GM21737 (cell line): ENCODE measurements at regions not wholly inside any gene's neighbourhood (a gene's known extent, or its start where the extent isn't known, plus 50 kb on each side); places are given as distances from the start of the nearest gene placed in this dataset.

Experiments
- ATAC-seq: cut with Tn5 transposase; IDR thresholded peaks from one replicate; pipeline ENCODE4 v1.9.1; 2021; ENCODE audit warnings: mild to moderate bottlenecking, moderate library complexity; ENCODE audit not compliant: unreplicated experiment

DNA sequence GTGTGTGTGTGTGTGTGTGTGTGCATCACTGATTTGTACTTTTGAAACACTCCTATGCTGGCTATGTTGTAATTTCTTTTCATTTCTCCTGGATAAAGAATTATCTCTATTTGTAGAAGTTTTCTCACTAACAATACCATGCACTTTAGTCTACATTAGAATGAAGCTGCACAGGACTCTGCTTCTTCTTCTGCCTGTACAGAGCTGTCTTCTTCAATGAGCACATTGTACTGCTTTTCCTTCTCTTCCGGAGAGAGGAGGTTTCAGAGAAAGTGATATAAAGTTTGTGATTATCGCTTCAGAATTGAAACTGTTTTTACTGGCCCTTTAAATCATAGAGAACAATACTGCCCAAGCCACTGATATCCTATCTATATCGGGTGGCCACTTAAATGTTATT lies 677.0 kb downstream of the NR2F1-AS1 start:
- ATAC-seq = no peak

DNA sequence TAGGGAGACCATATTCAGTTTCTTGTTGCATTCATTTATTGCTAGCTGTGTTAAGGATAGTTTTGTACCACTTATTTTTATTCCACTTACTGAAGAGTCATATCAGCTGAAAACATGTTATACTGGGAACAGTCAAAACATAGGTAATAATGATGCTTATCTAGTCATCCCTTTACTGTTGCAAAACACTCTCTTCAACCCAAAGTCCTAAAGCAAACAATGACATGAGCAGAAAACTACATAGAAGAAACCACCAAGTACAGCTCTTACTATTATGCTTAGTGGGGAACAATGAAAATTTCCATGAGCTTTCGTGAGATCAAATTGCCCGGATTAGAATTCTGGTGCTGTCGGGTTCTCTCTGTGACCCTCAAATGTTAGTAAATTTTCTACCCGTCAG lies 681.4 kb downstream of the NR2F1-AS1 start:
- no peak for ATAC-seq

DNA sequence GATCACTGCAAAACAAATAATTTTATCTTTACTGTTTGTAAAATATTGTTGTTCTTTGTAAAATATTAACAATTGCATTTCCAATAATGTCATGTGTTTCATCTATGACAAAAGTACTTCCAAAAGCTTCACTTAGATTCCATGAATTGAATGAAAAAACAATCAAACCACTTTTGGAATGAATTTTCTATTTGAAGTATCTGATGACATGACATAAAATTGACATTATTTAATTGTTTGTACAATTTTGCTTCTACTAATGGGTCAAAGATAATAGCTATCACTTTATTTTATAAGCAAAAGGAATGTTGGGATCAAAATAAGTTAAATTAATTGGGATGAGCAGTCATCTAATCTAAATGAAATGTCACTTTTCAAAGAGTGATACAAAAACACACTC lies 684.3 kb downstream of the NR2F1-AS1 start:
- ATAC-seq = no peak

DNA sequence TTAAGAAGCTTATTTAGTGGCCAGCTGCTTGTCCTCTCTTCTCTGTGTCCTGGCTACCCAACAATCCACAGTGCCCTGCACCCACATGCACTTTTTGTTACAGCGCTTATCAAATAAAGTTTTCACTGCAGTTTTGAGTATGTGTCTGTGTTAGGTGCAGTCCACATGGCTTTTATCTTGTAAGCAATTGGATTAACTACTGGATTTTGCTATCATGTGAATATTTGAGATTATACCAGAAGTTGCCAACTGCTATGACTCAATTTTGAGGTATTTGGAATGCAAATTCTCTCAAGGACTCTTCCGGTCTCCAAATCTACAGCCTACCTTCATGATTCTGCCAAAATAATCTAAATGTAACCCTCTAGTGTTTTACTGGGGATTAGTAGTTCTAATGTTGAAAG lies 690.2 kb downstream of the NR2F1-AS1 start:
- no peak for ATAC-seq

DNA sequence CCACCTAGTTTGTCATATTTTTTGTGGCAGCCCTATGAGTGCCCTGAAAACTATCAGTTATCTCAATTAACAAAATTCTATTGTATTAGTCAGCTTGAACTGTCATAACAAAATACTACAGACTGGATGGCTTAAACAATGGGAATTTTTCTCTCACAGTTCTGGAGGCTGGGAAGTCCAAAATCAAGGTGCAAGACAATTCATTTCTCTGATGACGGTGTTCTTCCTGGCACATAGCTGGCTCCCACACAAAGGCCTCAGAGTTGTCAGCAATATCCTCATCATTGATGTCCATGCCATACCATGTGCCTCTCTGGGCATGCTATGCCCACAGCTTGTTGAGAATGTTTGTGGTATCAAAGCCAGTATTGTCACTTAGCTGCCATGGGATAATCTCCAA lies 691.9 kb downstream of the NR2F1-AS1 start:
- ATAC-seq = no peak

DNA sequence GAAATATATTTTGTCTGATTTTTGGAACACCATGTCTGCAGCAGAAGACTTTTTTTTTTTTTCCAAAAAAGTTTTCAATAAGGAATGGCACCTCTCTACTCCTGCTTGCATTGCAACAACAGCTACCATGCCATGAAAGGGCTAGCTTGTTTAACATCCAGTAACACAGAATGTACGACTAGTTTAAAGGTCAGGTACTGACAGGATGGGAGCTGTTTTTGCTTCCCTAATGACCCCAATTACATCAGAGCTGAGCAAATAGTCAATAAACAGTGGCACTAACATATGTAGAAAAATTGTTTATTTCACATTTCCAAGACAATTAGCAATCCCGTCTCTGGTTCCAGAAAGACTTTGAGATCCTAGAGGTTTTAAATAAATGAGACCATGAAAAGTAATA lies 693.8 kb downstream of the NR2F1-AS1 start:
- no peak for ATAC-seq

DNA sequence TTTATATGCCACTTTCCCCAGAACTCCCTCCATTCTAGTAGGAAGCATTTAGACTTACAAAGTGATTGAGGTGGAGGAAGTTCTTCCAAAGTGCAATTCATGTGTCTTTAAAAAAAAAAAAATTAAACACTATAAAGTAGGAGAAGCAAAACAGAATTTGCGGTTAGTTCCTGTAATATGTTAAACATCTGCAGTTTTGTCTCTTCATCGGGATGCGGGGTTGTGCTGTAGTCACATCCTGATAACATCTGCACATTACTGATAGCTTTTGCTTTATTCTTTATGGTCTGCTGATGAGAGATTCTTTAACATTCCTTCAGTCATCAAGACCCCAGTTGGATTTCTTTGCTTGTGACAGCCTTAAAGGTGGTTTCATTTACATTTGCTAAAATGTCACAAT lies 694.3 kb downstream of the NR2F1-AS1 start:
- no peak for ATAC-seq

DNA sequence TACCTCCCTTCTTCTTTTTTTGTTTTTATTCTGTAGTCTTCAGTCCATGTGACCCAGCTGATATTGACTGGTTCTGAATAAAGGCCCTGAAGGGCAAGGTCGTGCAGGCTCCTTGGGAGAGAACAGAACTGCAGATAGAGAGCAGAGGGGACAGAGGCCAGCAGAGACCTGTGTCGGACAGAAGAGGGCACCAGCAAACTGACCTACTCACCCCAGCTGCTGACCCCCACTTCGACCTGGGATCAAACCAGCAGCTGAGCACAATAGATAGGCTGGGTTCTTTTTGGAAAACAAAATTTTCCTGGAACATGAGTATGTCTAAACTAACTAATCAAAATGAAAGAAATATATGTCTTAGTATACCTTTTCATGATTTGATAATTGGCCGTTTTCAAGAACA lies 695.1 kb downstream of the NR2F1-AS1 start:
- no peak for ATAC-seq

DNA sequence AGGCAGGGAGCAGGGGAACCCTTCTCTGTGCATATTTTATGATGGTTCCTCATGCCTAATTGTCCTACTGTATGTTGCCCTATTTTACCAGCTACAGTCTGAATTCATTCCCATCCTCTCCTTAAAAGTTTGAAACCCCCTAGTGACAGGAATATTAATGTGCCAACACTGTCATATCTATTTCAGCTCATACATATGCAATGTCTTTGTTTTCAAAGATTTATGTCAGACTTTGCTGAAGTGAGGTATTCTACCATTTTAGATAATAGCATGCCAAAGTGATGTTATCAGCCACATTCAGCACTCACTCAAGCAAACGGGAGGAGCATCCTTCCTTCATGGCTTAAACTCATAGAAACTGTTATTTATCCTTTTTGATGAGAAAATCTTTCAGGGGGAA lies 696.5 kb downstream of the NR2F1-AS1 start:
- ATAC-seq = no peak

DNA sequence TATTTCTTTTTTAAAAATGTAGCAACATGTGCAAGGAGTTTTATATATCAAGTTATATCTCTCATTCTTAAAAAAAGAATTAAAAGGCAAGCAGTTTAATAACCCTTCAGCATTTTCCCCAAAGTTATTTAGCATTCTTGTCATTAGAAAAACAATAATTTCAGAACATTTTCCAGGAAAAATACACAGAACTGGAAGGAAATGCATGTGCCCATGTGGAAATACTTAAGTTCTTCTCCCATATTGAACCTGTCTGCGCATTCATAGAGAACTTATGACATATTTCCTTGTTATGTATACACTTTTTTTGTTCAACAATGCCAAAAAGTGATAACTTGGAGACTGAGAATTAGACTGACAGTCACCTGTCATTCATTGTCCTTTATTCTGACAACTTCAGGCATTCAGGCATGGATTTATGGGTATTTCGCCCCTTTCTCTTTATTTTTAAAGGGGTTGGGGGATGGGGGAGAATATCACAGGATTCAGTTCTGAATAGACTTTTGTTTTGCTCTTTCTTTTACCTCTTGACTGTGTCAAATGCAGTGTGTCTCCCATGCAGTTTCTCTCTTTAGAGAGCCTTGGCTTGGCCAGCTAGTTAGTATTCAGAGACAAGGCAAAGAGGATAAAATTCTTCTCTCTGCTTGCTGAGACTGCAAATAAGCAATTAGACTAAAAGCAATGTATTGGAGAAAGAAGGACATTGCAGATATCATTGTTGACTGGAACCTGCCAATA lies 701.0 kb downstream of the NR2F1-AS1 start:
- no peak for ATAC-seq

DNA sequence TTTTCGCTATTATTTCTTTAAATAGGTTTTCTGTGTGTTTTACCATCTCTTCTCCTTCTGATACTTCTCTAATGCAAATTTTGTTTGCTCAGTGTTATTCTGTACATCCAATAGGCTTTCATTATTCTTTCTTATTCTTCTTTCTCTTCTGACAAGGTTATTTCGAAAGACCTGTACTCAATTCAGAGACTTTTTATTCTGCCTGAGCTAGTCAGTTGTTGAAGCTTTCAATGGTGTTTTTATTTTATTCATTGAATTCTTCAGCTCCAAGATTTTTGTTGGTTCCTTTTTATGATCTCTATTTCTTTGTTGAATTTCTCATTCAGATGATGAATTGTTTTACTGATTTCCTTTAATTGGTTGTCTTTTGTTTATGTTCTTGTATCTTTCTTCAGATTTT lies 706.2 kb downstream of the NR2F1-AS1 start:
- ATAC-seq = no peak

DNA sequence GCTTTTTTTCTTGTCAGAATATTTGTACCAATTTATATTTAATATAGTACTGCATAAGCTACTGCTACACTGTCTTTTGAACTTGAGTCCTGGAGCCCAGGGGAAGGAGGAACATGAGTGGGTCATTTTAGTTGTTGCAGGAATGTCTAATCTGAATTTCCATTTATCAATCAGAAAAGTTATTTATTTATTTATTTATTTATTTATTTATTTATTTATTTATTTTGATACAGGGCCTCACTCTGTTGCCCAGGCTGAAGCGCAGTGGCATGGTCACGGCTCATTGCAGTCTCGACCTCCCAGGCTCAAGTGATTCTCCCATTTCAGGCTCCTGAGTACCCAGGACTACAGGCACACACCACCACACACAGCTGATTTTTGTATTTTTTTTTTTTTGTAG lies 712.6 kb downstream of the NR2F1-AS1 start:
- no peak for ATAC-seq

DNA sequence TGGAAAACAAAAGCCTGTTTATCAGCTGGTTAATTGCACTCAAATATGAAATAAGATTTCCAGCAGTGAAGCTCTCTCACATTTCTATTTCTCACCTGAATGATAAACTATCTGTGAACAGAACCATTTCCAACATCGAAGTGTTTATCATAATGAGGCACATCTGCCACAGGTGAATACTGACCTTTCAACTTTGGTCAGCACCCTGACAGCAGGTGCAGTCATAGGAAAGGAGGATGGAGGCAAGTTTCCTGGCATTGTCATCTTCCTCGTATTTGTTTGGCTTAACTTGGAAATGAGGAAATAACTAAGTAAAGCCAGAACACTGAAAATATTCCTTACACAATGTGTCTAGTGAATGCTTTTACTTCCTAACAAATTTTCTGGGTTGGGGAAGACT lies 716.4 kb downstream of the NR2F1-AS1 start:
- ATAC-seq = no peak

DNA sequence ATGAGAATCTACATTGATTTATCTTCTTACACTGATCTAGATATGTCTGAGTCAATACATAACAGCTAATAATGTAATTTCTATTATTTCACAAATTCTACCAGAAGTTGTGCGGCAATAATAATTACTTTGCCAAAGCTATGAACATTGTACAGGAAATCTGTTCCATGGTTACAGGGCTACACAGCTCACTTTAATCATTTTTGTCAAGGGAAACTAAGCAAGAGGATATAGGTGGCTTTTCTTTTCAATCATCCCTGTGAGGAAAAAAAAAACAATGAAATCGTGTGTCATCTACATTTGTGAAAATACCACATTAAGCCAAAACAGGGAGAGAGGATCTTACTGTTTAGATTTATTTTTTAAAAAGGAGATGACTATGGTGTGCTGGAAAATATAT lies 717.4 kb downstream of the NR2F1-AS1 start:
- ATAC-seq = no peak

DNA sequence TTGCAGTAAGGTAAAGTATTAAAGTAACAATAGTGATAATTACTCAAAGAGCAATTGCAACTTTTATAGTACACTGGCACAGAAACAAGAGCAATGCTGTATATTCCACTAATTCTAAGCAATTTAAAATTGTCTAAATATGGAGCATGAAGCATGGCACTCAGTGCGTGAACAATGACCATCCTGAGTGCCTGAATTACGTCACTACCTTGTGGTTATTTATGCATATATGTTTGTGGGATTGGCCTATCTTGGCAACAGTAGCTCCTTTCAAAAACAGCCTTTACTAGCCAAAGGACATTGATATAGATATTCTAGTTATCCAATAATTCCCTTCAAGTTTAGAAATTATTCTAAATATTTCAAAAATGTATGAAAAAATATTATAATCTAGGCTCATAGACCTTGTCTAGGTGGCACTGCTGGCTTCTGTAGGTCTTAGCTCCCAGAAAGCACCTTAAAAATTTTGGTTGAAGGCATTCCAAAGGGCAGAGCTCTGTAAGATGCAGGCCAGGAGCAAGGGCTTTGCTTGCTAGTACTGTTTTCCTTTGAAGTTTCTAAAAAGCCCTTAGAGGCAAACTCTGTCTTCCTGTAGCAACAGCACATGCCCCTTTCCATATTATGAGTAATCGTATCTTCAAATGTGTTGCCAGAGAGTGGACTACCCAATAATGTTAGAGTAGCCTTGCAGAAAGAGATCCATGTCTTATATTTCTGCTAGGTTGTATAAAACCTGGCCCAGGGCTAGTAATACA lies 719.3 kb downstream of the NR2F1-AS1 start:
- no peak for ATAC-seq

DNA sequence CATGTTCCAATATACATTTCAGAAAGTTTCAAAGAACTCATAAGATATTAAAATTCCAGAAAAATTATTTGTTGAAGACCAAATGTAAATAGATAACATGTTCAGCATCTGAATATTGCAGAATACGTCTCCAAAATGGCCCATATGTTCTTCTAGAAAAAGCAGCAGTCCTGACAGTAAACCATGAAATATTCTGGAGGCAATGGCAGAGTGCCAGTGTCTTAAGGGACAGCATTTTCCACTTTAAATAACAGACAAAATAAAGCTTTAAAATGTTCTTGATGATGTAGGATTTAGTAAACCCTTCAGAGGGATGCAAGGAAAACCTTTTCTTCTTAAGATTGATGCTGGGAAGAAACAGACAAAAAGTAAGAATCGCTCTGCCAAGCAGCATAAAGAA lies 721.0 kb downstream of the NR2F1-AS1 start:
- ATAC-seq = no peak

DNA sequence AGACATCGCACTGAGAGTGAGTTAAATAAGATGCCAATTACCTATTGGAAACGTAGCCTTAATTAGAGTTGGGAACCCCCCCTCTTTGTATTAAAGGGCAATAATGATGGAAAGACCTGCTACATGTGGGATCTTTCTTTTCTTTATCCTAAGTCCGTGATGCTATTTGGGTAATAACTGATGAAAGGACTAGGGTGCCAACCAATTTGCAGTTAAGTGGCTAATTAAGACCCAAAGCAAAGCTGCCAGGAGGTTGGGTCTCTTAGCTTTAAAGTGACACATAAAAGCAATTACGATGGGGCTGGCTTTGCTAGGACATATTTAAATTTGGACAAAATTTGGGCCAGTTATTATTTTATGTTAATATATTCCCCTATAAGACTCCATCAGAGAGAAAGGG lies 728.8 kb downstream of the NR2F1-AS1 start:
- ATAC-seq = no peak

DNA sequence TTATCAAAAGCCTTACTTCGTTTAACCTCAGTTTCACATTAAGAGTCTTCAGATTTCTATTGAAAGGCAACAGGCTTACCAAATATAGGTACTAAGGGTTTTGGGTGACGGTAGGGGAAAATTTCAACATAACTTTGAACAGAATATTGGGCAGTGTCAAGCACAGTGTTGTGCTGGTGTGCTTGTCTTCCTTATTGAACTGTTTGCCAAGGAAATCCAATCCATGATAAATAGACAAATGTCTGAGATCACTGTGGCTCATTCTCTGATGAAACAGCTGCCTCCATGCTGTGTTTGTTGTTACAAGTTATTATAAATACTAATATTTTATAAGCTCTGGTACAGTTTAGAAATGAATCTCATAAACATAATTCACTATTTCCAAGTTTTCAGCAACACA lies 730.1 kb downstream of the NR2F1-AS1 start:
- no peak for ATAC-seq

DNA sequence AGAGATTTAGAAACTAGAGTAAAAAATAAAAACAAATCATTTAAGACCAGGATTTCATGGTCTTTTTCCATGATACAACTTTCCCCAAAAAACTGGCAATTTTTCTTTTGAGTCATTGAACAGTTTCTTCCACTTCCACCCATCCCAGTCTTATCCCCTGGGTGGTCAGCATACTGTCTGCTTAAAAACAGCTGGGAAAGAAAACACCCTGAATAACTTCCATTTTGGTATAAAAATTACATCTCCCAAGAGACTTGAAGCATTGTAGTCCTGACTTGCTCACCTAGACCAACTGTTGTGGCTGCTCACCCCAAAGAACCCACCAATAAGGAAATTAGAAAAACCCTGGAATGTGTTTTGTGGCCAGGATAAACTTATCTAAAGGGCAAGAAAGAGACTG lies 731.3 kb downstream of the NR2F1-AS1 start:
- ATAC-seq = no peak

DNA sequence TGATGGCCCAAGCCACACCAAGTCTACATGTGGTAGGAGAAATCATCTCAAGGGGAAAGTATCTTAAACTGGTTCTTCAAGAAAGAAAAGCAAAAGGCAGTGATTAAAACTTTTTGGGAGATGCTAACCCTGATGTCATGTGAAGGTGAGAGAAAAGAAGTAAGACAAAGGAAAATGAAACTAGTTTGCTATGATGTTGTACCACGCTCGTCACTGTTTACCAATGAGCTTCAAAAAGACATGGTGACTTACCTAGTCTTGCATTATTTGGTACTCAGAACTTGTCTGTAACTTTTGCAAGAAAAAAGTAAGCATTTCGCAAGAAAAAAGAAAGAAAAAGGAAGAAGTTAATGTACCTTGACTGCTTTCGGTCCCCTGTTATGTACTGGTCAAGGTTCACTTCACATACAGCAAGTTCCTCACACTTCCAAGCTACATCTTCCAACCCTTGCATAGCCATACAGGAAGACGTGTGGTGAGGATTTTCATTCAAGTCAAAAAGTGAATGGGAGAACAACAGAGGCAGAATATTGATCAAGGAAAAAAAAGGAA lies 739.3 kb downstream of the NR2F1-AS1 start:
- no peak for ATAC-seq

DNA sequence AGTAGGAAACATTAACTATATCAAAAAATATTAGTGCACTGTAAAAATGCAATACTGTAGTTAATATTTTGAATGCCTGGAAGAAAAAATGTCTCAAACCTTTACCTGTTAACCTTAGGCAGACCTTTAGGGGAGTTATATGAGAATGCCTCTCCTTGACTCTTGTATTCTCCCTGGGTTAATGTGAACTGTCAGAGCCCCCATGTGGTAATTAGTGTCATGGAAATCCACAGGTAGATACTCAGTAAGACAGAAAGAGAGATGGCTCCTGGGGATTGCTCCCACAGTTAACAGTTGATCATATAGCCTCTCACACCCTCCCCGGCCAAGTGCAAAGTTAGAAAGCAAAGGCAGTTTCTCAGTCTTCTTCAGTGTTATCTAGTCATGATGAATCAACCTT lies 742.8 kb downstream of the NR2F1-AS1 start:
- no peak for ATAC-seq
